ENCODE measurements at regions not wholly inside any gene's neighbourhood (a gene's known extent, or its start where the extent isn't known, plus 50 kb on each side); places are given as distances from the start of the nearest gene placed in this dataset.

GRCh38 chr2:176449852-176450251, 180.6 kb downstream of the MTX2 start:
- TF ChIP-seq CTCF (IDR thresholded peaks at IDR 0.05 in 4 of 5, conservative IDR thresholded peaks at IDR 0.05 in 1 of 5): no peak
- TF ChIP-seq POLR2A (IDR thresholded peaks at IDR 0.05): no peak
